Mucosa of descending colon (tissue), 3 donors: ENCODE measurements at regions not wholly inside any gene's neighbourhood (a gene's known extent, or its start where the extent isn't known, plus 50 kb on each side); places are given as distances from the start of the nearest gene placed in this dataset.

Source experiments
- ATAC-seq: fragments of 200-7000 bp; cut with Tn5 transposase; one replicate; pipeline ENCODE4 v1.9.1; 2020; ENCODE audit warnings: mild to moderate bottlenecking, moderate library complexity
- DNase-seq, 3 donors: peaks; one replicate each; pipeline ENCODE4 v3.0.0-alpha.2; 2020
- H3K36me3 ChIP-seq: fragments of 200-600 bp; one replicate; pipeline ENCODE4 v1.8.0; 2021; ENCODE audit warnings: low read depth, mild to moderate bottlenecking
- H3K4me1 ChIP-seq: fragments of 200-600 bp; one replicate; pipeline ENCODE4 v1.8.0; 2021; ENCODE audit warnings: low read depth, mild to moderate bottlenecking
- H3K4me3 ChIP-seq: fragments of 200-600 bp; one replicate; pipeline ENCODE4 v1.8.0; 2021; ENCODE audit warnings: mild to moderate bottlenecking
- H3K9me3 ChIP-seq: fragments of 200-600 bp; one replicate; pipeline ENCODE4 v1.8.0; 2021; ENCODE audit warnings: mild to moderate bottlenecking
- CTCF ChIP-seq: fragments of 200-600 bp; IDR thresholded peaks from one replicate; pipeline ENCODE4 v1.8.0; 2022; ENCODE audit warnings: antibody characterized with exemption, mild to moderate bottlenecking
- intact Hi-C, 2 donors: fragments of 100-400 bp; cut with DNase I in 1 of 2; cut with micrococcal nuclease in 1 of 2; formaldehyde crosslinking; loops; one replicate each; pipeline versions ENCODE4 v1.11.0 to v1.11.1; 2022; cut with DNase I, micrococcal nuclease
- donor health status: DM: no; HTN: no; CAD: no; lungs with moderate emphysema.
- donor health status: DM: no; HTN: no; CAD: no.
- donor health status: DM: no; HTN: yes; CAD: no.

GRCh38 chr10:83927166-83927565 lies 212.1 kb upstream of the GHITM start:
- no peak for ATAC-seq
- Histone ChIP-seq H3K4me1 (no peaks in the 10 kb centered on the region), H3K9me3 (no peaks in the 10 kb centered on the region), H3K4me3 (no peak overlapping the region), H3K36me3 (no peaks in the 10 kb centered on the region)
- no peak for DNase-seq
- intact Hi-C loops, result no loop called here
- no peak for TF ChIP-seq CTCF

GRCh38 chr10:83929399-83929798 lies 209.9 kb upstream of the GHITM start:
- DNase-seq (no peak), ATAC-seq (no peak)
- H3K36me3 ChIP-seq, result no peaks in the 10 kb centered on the region
- no peak for TF ChIP-seq CTCF
- H3K4me3 ChIP-seq, result no peak overlapping the region
- intact Hi-C loops, result no loop called here
- no peaks in the 10 kb centered on the region for H3K9me3 ChIP-seq
- H3K4me1 ChIP-seq, result no peaks in the 10 kb centered on the region

- no peak for DNase-seq
- no peak for ATAC-seq
- TF ChIP-seq CTCF, result no peak
- Histone ChIP-seq H3K4me1 (no peaks in the 10 kb centered on the region), H3K36me3 (no peaks in the 10 kb centered on the region), H3K4me3 (no peak overlapping the region), H3K9me3 (no peaks in the 10 kb centered on the region)
- intact Hi-C loops, result no loop called here
Measured at GRCh38 chr10:83931669-83932068, 207.6 kb upstream of the GHITM start.

GRCh38 chr10:83932245-83932644 lies 207.1 kb upstream of the GHITM start:
- no peak for ATAC-seq
- DNase-seq, result no peak
- intact Hi-C loops, result no loop called here
- no peak for TF ChIP-seq CTCF
- Histone ChIP-seq H3K9me3 (no peaks in the 10 kb centered on the region), H3K4me3 (no peak overlapping the region), H3K4me1 (no peaks in the 10 kb centered on the region), H3K36me3 (no peaks in the 10 kb centered on the region)

- ATAC-seq, result no peak
- no peaks in the 10 kb centered on the region for H3K9me3 ChIP-seq
- no peaks in the 10 kb centered on the region for H3K4me1 ChIP-seq
Measured at GRCh38 chr10:83934062-83934461, 205.2 kb upstream of the GHITM start.

More at GRCh38 chr10:83934062-83934461, 205.2 kb upstream of the GHITM start:
- DNase-seq, result no peak
- Histone ChIP-seq H3K4me3 (no peak overlapping the region), H3K36me3 (no peaks in the 10 kb centered on the region)
- TF ChIP-seq CTCF, result no peak
- intact Hi-C loops, result no loop called here
